HEK293T (cell line): ENCODE measurements at regions not wholly inside any gene's neighbourhood (a gene's known extent, or its start where the extent isn't known, plus 50 kb on each side); places are given as distances from the start of the nearest gene placed in this dataset.

Experiments used
- BHLHE40 ChIP-seq: fragments of 450-650 bp; IDR thresholded peaks from 2 replicates; pipeline ENCODE4 v1.6.1; 2016; ENCODE audit warnings: mild to moderate bottlenecking, moderate library complexity, borderline replicate concordance
- FOXA1 ChIP-seq: fragments of 450-650 bp; IDR thresholded peaks from 2 replicates; pipeline ENCODE4 v1.6.1; 2016; ENCODE audit warnings: mild to moderate bottlenecking
- LEF1 ChIP-seq: fragments of 450-650 bp; IDR thresholded peaks from 2 replicates; pipeline ENCODE4 v1.6.1; 2017; ENCODE audit warnings: mild to moderate bottlenecking, borderline replicate concordance
- NFRKB ChIP-seq: fragments of 450-650 bp; IDR thresholded peaks from 2 replicates; pipeline ENCODE4 v1.6.1; 2016; ENCODE audit warnings: mild to moderate bottlenecking, moderate library complexity
- SP1 ChIP-seq: fragments of 450-650 bp; IDR thresholded peaks from 2 replicates; pipeline ENCODE4 v1.6.1; 2017
- SUZ12 ChIP-seq: fragments of 450-650 bp; IDR thresholded peaks from 2 replicates; pipeline ENCODE4 v1.6.1; 2016; ENCODE audit warnings: mild to moderate bottlenecking

DNA sequence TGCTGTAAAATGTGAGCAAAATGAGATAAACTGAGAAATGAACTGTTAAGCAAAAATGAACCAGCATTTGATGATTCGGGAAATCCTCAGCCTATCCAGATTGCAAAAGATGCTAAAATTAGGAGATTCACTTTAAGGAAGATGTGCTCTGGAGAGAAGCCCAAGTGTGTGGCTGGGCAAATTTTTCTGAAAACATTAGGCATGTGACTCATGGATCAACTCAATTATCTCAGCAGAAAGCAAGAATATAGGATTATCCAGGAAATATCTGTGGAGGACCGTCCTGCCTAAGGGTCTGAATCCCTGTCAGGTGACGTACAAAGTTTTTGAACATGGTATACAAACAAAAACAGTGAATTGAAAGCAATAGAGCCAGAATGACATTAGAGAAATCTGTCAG is 1268.3 kb upstream of the TMEFF2 start:
- TF ChIP-seq LEF1 (no peak), BHLHE40 (no peak), SUZ12 (no peak), FOXA1 (no peak), SP1 (no peak), NFRKB (no peak)
